SK-N-MC (cell line): ENCODE measurements at regions not wholly inside any gene's neighbourhood (a gene's known extent, or its start where the extent isn't known, plus 50 kb on each side); places are given as distances from the start of the nearest gene placed in this dataset.
"Not testable (repeated sequence)": the region's sequence is repeated elsewhere in the genome, so short reads cannot be mapped to it uniquely, and the experiment has no call there.

ENCODE experiments used
- FOXP2 ChIP-seq: optimal IDR thresholded peaks from 2 replicates; pipeline ENCODE3; 2011; ENCODE audit warnings: mild to moderate bottlenecking, moderate library complexity; ENCODE audit not compliant: insufficient read depth; ENCODE audit errors: extremely low read length, control extremely low read depth
- POLR2AphosphoS5 ChIP-seq: IDR thresholded peaks from 2 replicates; pipeline ENCODE4 v1.6.1; 2012; ENCODE audit warnings: mild to moderate bottlenecking, low read depth, low read length, borderline replicate concordance

DNA sequence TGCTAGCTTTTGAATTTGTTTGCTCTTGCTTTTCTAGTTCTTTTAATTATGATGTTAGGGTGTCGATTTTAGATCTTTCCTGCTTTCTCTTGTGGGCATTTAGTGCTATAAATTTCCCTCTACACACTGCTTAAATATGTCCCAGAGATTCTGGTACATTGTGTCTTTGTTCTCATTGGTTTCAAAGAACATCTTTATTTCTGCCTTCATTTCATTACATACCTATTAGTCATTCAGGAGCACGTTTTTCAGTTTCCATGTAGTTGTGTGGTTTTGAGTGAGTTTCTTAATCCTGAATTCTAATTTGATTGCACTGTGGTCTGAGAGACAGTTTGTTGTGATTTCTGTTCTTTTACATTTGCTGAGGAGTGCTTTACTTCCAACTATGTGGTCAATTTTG, 51.2 kb upstream of the MB21D2 start:
- not testable (repeated sequence) for TF ChIP-seq FOXP2, POLR2AphosphoS5
